SK-N-MC (cell line): ENCODE measurements at regions not wholly inside any gene's neighbourhood (a gene's known extent, or its start where the extent isn't known, plus 50 kb on each side); places are given as distances from the start of the nearest gene placed in this dataset.

ENCODE experiments used
- EZH2 ChIP-seq: fragments of 200-600 bp; sonication (generic); IDR thresholded peaks from one replicate; pipeline ENCODE4 v1.6.1; 2017; ENCODE audit warnings: antibody characterized with exemption
- POLR2AphosphoS5 ChIP-seq: IDR thresholded peaks from 2 replicates; pipeline ENCODE4 v1.6.1; 2012; ENCODE audit warnings: mild to moderate bottlenecking, low read depth, low read length, borderline replicate concordance

DNA sequence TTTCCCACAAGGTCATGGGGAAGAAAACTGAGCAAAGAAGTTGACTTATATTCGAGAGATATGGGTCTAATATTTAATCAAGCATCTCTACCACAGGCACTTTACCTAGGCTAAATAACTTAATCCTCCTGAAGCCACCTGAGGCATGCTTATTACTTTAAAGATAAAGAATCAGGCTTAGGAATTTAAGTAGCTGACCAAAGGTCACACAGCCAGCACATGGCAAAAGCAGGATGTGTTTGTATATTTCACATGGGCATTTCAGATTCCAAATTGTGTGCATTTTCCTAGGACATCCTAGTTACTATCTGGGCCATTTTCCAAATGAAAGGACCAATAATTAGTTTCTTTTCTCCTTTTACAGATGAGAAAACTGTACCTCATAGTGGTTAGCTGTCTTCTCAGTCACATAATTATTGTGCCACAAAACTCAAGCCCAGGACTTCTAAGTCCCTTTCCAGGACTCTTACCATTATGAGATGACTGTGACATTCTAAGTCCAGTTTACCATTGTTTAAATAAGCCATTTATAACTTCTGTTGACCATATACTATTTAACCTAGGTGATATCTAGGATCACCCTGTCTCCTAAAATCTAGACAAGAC is 112.1 kb upstream of the ZC3H12C start:
- no peak for TF ChIP-seq POLR2AphosphoS5
- no peak for TF ChIP-seq EZH2
